K562 (cell line): ENCODE measurements at regions not wholly inside any gene's neighbourhood (a gene's known extent, or its start where the extent isn't known, plus 50 kb on each side); places are given as distances from the start of the nearest gene placed in this dataset.
A peak's percentile ranks its signal among the peaks of the same experiment; 100 is the strongest.

Source experiments
- FOXP4 ChIP-seq: sonication (generic); formaldehyde crosslinking; IDR thresholded peaks from 2 replicates; pipeline ENCODE4 v1.8.0; 2022; ENCODE audit warnings: mild to moderate bottlenecking, missing genetic modification reagents, borderline replicate concordance
- NCOA1 ChIP-seq: fragments of 450-650 bp; IDR thresholded peaks from 2 replicates; pipeline ENCODE4 v1.6.1; 2016; ENCODE audit warnings: low read depth
- RFX7 ChIP-seq: fragments of 250-450 bp; sonication (Bioruptor Pico); IDR thresholded peaks from 2 replicates; pipeline ENCODE4 v1.5.1; 2021; ENCODE audit warnings: mild to moderate bottlenecking
- THAP12 ChIP-seq: fragments of 250-450 bp; sonication (Bioruptor Pico); IDR thresholded peaks from 2 replicates; pipeline ENCODE4 v1.9.0; 2021; ENCODE audit warnings: mild to moderate bottlenecking, inconsistent platforms
- ZNF23 ChIP-seq: fragments of 250-450 bp; sonication (Bioruptor Pico); IDR thresholded peaks from 2 replicates; pipeline ENCODE4 v1.4.0; 2020; ENCODE audit warnings: mild to moderate bottlenecking
- TF ChIP-seq, protein P1 (sequence below): fragments of 450-650 bp; IDR thresholded peaks from one replicate; pipeline ENCODE4 v1.6.1; 2018; ENCODE audit warnings: mild to moderate bottlenecking, moderate library complexity; ENCODE audit not compliant: partially characterized antibody
- TF ChIP-seq, protein P2 (sequence below): sonication (generic); formaldehyde crosslinking; IDR thresholded peaks from 2 replicates; pipeline ENCODE4 v1.4.0; 2020; ENCODE audit warnings: mild to moderate bottlenecking, missing genetic modification reagents

- TF ChIP-seq, protein P1, sequence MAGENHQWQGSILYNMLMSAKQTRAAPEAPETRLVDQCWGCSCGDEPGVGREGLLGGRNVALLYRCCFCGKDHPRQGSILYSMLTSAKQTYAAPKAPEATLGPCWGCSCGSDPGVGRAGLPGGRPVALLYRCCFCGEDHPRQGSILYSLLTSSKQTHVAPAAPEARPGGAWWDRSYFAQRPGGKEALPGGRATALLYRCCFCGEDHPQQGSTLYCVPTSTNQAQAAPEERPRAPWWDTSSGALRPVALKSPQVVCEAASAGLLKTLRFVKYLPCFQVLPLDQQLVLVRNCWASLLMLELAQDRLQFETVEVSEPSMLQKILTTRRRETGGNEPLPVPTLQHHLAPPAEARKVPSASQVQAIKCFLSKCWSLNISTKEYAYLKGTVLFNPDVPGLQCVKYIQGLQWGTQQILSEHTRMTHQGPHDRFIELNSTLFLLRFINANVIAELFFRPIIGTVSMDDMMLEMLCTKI: no peak
- TF ChIP-seq THAP12: no peak
- peak; percentile 71; the same call in 1 of the 2 replicates for TF ChIP-seq FOXP4 (CRISPR knock-in tag)
- no peak for TF ChIP-seq RFX7 (CRISPR knock-in tag)
- TF ChIP-seq ZNF23: no peak
- TF ChIP-seq, protein P2, sequence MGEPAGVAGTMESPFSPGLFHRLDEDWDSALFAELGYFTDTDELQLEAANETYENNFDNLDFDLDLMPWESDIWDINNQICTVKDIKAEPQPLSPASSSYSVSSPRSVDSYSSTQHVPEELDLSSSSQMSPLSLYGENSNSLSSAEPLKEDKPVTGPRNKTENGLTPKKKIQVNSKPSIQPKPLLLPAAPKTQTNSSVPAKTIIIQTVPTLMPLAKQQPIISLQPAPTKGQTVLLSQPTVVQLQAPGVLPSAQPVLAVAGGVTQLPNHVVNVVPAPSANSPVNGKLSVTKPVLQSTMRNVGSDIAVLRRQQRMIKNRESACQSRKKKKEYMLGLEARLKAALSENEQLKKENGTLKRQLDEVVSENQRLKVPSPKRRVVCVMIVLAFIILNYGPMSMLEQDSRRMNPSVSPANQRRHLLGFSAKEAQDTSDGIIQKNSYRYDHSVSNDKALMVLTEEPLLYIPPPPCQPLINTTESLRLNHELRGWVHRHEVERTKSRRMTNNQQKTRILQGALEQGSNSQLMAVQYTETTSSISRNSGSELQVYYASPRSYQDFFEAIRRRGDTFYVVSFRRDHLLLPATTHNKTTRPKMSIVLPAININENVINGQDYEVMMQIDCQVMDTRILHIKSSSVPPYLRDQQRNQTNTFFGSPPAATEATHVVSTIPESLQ (CRISPR knock-in tag): peak; percentile 80; the same call in 1 of the 2 replicates
- TF ChIP-seq NCOA1: peak; percentile 75
These were observed 55.8 kb downstream of the NAV1 start (continued) for GRCh38 chr1:201594575-201595245.
